GM18870 (cell line): ENCODE measurements at regions not wholly inside any gene's neighbourhood (a gene's known extent, or its start where the extent isn't known, plus 50 kb on each side); places are given as distances from the start of the nearest gene placed in this dataset.
"Not testable (repeated sequence)": the region's sequence is repeated elsewhere in the genome, so short reads cannot be mapped to it uniquely, and the experiment has no call there.

Experiments used
- ATAC-seq: cut with Tn5 transposase; IDR thresholded peaks from one replicate; pipeline ENCODE4 v1.9.1; 2021; ENCODE audit warnings: moderate library complexity; ENCODE audit not compliant: unreplicated experiment

DNA sequence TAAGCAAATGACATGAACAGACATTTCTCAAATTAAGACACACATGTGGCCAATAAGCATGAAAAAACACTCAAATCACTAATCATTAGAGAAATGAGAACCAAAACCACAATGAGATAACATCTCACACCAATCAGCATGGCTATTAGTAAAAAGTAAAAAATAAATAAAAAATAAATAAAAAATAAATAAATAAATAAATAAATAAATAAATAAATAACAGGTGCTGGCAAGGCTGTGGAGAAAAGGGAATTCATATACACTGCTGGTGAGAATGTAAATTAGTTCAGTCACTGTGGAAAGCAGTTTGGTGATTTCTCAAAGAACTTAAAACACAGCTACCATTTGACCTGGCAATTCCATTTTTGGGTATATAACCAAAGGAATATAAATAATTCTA lies 167.1 kb upstream of the CNKSR2 start:
- ATAC-seq: no peak

DNA sequence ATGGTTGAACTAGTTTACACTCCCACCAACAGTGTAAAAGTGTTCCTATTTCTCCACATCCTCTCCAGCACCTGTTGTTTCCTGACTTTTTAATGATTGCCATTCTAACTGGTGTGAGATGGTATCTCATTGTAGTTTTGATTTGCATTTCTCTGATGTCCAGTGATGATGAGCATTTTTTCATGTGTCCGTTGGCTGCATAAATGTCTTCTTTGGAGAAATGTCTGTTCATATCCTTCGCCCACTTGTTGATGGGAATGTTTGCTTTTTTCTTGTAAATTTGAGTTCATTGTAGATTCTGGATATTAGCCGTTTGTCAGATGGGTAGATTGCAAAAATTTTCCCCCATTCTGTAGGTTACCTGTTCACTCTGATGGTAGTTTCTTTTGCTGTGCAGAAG lies 155.0 kb upstream of the CNKSR2 start:
- not testable (repeated sequence) for ATAC-seq

DNA sequence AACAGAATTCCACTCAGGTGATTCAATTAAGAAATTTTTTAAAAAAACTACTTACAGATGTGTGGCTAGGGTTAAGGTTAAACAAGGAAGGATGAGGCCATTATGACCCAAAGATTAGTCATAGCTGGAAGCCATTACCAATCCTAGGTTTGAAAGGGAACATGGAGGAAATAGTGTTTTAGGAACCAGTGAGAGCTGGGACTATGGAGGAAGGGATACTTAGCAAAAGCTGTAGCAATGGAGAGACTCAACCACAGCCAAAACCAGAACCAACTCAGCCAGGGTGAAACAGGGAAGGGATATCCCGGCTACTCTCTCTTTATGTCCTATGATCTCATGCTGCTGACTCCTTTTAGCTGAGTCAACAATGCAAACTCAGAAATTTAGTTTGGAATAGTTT lies 148.6 kb upstream of the CNKSR2 start:
- no peak for ATAC-seq

- ATAC-seq: not testable (repeated sequence)
These were observed 145.2 kb upstream of the CNKSR2 start for GRCh38 chrX:21228974-21229373.

DNA sequence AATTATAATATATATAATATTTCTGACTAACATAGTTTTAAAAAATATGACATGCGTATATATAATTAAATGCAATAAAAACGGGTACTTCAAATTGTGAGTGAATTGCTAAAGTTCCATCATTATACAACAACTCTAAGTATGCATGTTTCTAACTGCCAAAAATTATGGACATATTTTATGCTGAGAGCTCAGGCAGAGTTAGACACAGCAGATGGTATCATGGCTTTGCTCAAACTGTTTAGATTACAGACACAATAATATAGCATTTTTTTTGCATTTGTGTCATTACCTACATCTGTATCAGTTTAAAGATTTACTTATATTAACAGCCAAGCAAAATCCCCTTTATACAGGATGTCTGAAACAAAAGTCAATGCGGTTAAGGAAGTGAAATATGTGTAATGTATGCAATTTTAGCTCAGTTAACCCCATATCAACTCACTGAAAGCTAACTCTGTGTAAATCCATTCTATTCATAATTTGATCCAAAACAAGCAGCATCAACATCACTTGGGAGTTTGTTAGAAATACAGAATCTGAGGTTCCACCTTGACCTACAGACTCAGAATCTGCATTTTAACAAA lies 119.1 kb upstream of the CNKSR2 start:
- peak; percentile 97 for ATAC-seq

DNA sequence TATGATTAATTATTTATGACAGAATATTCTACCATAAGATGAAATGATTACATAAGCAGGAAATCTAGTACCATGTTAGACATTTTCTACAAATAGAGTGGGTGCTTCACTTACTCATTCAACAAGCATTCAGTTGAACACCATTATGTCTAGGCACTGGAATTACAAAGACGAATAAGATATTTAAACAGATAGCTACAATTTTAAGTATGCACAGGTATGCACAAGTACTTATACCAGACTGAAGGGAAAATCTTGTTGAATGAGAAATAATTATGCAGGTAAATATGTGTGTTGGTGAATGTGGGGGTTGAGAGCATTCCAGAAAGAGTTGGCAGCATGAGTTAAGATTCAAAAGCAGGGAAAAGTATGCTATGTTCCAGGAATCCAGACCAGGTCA lies 107.3 kb upstream of the CNKSR2 start:
- no peak for ATAC-seq

- no peak for ATAC-seq
These were observed 97.3 kb upstream of the CNKSR2 start for GRCh38 chrX:21276736-21277433.

DNA sequence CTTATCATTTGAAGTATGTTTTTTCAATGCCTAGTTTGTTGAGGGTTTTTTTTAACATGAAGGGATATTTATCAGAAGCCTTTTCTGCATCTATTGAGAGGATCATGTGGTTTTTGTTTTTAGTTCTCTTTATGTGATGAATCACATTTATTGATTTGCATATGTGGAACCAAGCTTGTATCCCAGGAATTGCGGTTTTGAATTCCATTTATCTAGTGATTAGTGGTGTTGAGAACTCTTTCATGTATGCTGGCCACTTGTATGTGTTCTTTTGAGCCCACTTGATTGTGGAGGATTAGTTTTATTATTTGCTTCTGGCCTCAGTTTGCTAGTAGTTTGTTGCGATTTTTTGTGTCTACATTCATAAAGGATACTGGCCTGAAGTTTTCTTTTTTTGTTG lies 85.0 kb upstream of the CNKSR2 start:
- ATAC-seq: no peak

DNA sequence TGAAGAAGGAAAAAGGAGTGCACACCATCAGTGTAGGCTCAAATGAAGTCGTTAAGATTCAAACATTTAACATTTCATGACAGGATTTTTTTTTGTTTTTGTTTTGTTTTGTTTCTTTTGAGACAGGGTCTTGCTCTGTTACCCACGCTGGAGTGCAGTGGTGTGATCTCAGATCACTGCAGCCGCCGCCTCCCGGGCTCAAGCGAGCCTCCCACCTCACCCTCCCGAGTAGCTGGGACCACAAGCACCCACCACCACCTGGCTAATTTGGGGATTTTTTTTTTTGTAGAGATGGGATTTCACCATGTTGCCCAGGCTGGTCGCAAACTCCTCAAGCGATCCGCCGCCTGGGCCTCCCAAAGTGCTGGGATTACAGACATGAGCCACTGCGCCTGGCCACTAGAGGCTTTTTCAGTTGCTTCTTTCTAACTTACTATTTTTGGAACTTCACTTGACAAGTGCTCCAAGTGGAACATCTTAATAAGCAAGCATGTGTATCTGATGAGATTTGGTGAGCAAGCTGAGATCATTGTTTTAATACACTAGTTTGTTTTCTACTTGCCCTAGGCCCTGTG lies 78.9 kb upstream of the CNKSR2 start:
- no peak for ATAC-seq

GRCh38 chrX:21305799-21306336 lies 68.3 kb upstream of the CNKSR2 start:
- ATAC-seq: no peak

DNA sequence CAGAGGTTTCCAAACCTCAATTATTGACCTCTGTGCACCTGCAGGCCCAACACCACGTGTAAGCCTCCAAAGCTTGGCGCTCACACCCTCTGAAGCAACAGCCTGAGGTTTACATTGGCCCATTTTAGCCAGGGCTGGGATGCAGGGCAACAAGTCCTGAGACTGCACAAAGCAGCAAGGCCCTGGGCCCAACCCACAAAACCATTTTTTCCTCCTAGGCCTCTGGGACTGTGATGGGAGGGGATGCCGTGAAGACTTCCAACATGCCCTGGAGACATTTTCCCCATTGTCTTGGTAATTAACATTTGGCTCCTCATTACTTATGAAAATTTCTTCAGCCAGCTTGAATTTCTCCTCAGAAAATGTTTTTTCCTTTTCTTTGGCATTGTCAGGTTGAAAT lies 54.9 kb upstream of the CNKSR2 start:
- ATAC-seq: no peak
